Stimulated activated CD8-positive, alpha-beta memory T cell treated with anti-CD3 and anti-CD28 coated beads, Interleukin-15, amount 100 ng/mL, for 4 hours (primary cell): ENCODE measurements at regions not wholly inside any gene's neighbourhood (a gene's known extent, or its start where the extent isn't known, plus 50 kb on each side); places are given as distances from the start of the nearest gene placed in this dataset.

ENCODE experiments used
- DNase-seq, 2 donors: peaks; one replicate each; pipeline ENCODE4 v3.0.0-alpha.2; 2020; ENCODE audit warnings: low read depth in 2 of 2

GRCh38 chr2:16008331-16008850, 68.0 kb downstream of the MYCN start:
- no peak for DNase-seq

- no peak for DNase-seq
These were observed 67.0 kb downstream of the MYCN start for GRCh38 chr2:16007167-16007934.

- no peak for DNase-seq
These were observed 66.3 kb downstream of the MYCN start for GRCh38 chr2:16006537-16007166.

GRCh38 chr2:16005816-16006536, 65.6 kb downstream of the MYCN start:
- DNase-seq: no peak

- DNase-seq: no peak
These were observed 65.0 kb downstream of the MYCN start for GRCh38 chr2:16005389-16005788.

GRCh38 chr2:16003809-16004208, 63.5 kb downstream of the MYCN start:
- DNase-seq: no peak

GRCh38 chr2:16003152-16003551, 62.8 kb downstream of the MYCN start:
- DNase-seq: no peak

- no peak for DNase-seq
These were observed 62.2 kb downstream of the MYCN start for GRCh38 chr2:16002575-16002974.

- no peak for DNase-seq
These were observed 61.8 kb downstream of the MYCN start for GRCh38 chr2:16002144-16002543.

- no peak for DNase-seq
These were observed 60.3 kb downstream of the MYCN start for GRCh38 chr2:16000642-16001041.

- DNase-seq: no peak
These were observed 59.5 kb downstream of the MYCN start for GRCh38 chr2:15999596-16000469.

- DNase-seq: no peak
These were observed 57.5 kb downstream of the MYCN start for GRCh38 chr2:15997728-15998280.

- no peak for DNase-seq
These were observed 56.4 kb downstream of the MYCN start for GRCh38 chr2:15996536-15997423.
